Suprapubic skin (tissue), 4 donors: ENCODE measurements at regions not wholly inside any gene's neighbourhood (a gene's known extent, or its start where the extent isn't known, plus 50 kb on each side); places are given as distances from the start of the nearest gene placed in this dataset.
"Not testable (repeated sequence)": the region's sequence is repeated elsewhere in the genome, so short reads cannot be mapped to it uniquely, and the experiment has no call there.

Experiments used
- DNase-seq, 2 donors: peaks; one replicate each; pipeline ENCODE4 v3.0.0-alpha.2; 2019; ENCODE audit warnings: low spot score in 2 of 2
- H3K27ac ChIP-seq: fragments of 200-600 bp; sonication (generic); one replicate; pipeline ENCODE4 v1.5.1; 2019
- H3K27me3 ChIP-seq: fragments of 200-600 bp; sonication (generic); one replicate; pipeline ENCODE4 v1.5.1; 2019
- H3K36me3 ChIP-seq: fragments of 200-600 bp; sonication (generic); one replicate; pipeline ENCODE4 v1.5.1; 2019
- H3K4me1 ChIP-seq: fragments of 200-600 bp; sonication (generic); one replicate; pipeline ENCODE4 v1.5.1; 2019
- H3K4me3 ChIP-seq: fragments of 200-600 bp; sonication (generic); one replicate; pipeline ENCODE4 v1.5.1; 2019; ENCODE audit warnings: mild to moderate bottlenecking
- H3K9me3 ChIP-seq: fragments of 200-600 bp; sonication (generic); one replicate; pipeline ENCODE4 v1.5.1; 2019
- CTCF ChIP-seq, 2 donors: fragments of 200-600 bp in 1 of 2; fragments of 450-650 bp in 1 of 2; sonication (generic) in 1 of 2; IDR thresholded peaks; one replicate each; pipeline ENCODE4 v1.5.1; 2016 to 2019; ENCODE audit warnings: antibody characterized with exemption in 2 of 2, mild to moderate bottlenecking in 1 of 2, moderate library complexity in 1 of 2
- EP300 ChIP-seq: sonication (generic); formaldehyde crosslinking; IDR thresholded peaks from one replicate; pipeline ENCODE4 v1.6.1; 2017; ENCODE audit warnings: antibody characterized with exemption
- POLR2A ChIP-seq, 2 donors: fragments of 450-650 bp; IDR thresholded peaks; one replicate each; pipeline ENCODE4 v1.6.1; 2017; ENCODE audit warnings: antibody characterized with exemption in 2 of 2, mild to moderate bottlenecking in 2 of 2, moderate library complexity in 2 of 2
- POLR2AphosphoS5 ChIP-seq, 3 donors: sonication (generic); formaldehyde crosslinking; IDR thresholded peaks; one replicate each; pipeline ENCODE4 v1.6.1; 2017; ENCODE audit warnings: antibody characterized with exemption in 3 of 3
- WGBS: methylation state at CpG from one replicate; pipeline ENCODE4 v1.1.5; 2018; 5-methylcytosine and 5-hydroxymethylcytosine counted together

- TF ChIP-seq POLR2A (IDR thresholded peaks at IDR 0.05) (no peak), POLR2AphosphoS5 (IDR thresholded peaks at IDR 0.05) (no peak), EP300 (no peak), CTCF (IDR thresholded peaks at IDR 0.05) (no peak)
- no peak overlapping the region for H3K4me3 ChIP-seq
- WGBS: 86% methylated on average over 8 of the region's 8 CpGs
- DNase-seq: no peak
- H3K27ac ChIP-seq: no peak overlapping the region
- H3K27me3 ChIP-seq: no peaks in the 10 kb centered on the region
- no peaks in the 10 kb centered on the region for H3K9me3 ChIP-seq
- H3K36me3 ChIP-seq: no peaks in the 10 kb centered on the region
- peaks cover 10% of the 10 kb centered on the region for H3K4me1 ChIP-seq
These were observed 71.1 kb upstream of the LHFPL2 start for GRCh38 chr5:78719504-78720219.

GRCh38 chr5:78718824-78719223 is 70.3 kb upstream of the LHFPL2 start:
- Histone ChIP-seq H3K27me3 (no peaks in the 10 kb centered on the region), H3K36me3 (no peaks in the 10 kb centered on the region), H3K27ac (no peak overlapping the region), H3K4me3 (no peak overlapping the region), H3K9me3 (no peaks in the 10 kb centered on the region), H3K4me1 (peaks cover 10% of the 10 kb centered on the region)
- TF ChIP-seq EP300 (no peak), CTCF (IDR thresholded peaks at IDR 0.05) (no peak), POLR2A (IDR thresholded peaks at IDR 0.05) (no peak), POLR2AphosphoS5 (IDR thresholded peaks at IDR 0.05) (no peak)
- DNase-seq: no peak
- WGBS: 89% methylated on average over 1 of the region's 1 CpG

- Histone ChIP-seq H3K4me1 (peaks cover 10% of the 10 kb centered on the region), H3K27me3 (no peaks in the 10 kb centered on the region), H3K27ac (no peak overlapping the region), H3K9me3 (no peaks in the 10 kb centered on the region), H3K36me3 (no peaks in the 10 kb centered on the region), H3K4me3 (no peak overlapping the region)
- no peak for TF ChIP-seq POLR2AphosphoS5 (IDR thresholded peaks at IDR 0.05)
- TF ChIP-seq POLR2A (IDR thresholded peaks at IDR 0.05): no peak
- TF ChIP-seq CTCF (IDR thresholded peaks at IDR 0.05): no peak
- TF ChIP-seq EP300: no peak
- DNase-seq: no peak
- WGBS: 86% methylated on average over 15 of the region's 15 CpGs
These were observed 69.4 kb upstream of the LHFPL2 start for GRCh38 chr5:78717674-78718584.

- DNase-seq: no peak
- Histone ChIP-seq H3K27ac (no peak overlapping the region), H3K4me3 (no peak overlapping the region), H3K9me3 (no peaks in the 10 kb centered on the region), H3K4me1 (peaks cover 10% of the 10 kb centered on the region), H3K27me3 (no peaks in the 10 kb centered on the region), H3K36me3 (no peaks in the 10 kb centered on the region)
- no peak for TF ChIP-seq EP300
- TF ChIP-seq CTCF (IDR thresholded peaks at IDR 0.05): no peak
- TF ChIP-seq POLR2AphosphoS5 (IDR thresholded peaks at IDR 0.05): no peak
- TF ChIP-seq POLR2A (IDR thresholded peaks at IDR 0.05): no peak
- 50% methylated on average over 1 of the region's 1 CpG for WGBS
These were observed 67.6 kb upstream of the LHFPL2 start for GRCh38 chr5:78716206-78716605.

- WGBS: 99% methylated on average over 3 of the region's 3 CpGs
- H3K4me3 ChIP-seq: not testable (repeated sequence)
These were observed 66.8 kb upstream of the LHFPL2 start for GRCh38 chr5:78715351-78715750.

GRCh38 chr5:78711670-78712069 is 63.1 kb upstream of the LHFPL2 start:
- not testable (repeated sequence) for DNase-seq, H3K27me3 ChIP-seq, H3K27ac ChIP-seq, H3K4me3 ChIP-seq, H3K36me3 ChIP-seq, H3K4me1 ChIP-seq, H3K9me3 ChIP-seq

More at GRCh38 chr5:78715351-78715750, 66.8 kb upstream of the LHFPL2 start:
- H3K4me1 ChIP-seq, H3K27ac ChIP-seq, DNase-seq, H3K27me3 ChIP-seq, H3K9me3 ChIP-seq, H3K36me3 ChIP-seq: not testable (repeated sequence)

- not testable (repeated sequence) for DNase-seq, H3K36me3 ChIP-seq, H3K27ac ChIP-seq, H3K27me3 ChIP-seq, H3K9me3 ChIP-seq, H3K4me1 ChIP-seq, H3K4me3 ChIP-seq
- 89% methylated on average over 11 of the region's 18 CpGs for WGBS
These were observed 61.3 kb upstream of the LHFPL2 start for GRCh38 chr5:78709729-78710430.
